ENCODE measurements at regions not wholly inside any gene's neighbourhood (a gene's known extent, or its start where the extent isn't known, plus 50 kb on each side); places are given as distances from the start of the nearest gene placed in this dataset.
"Not testable (repeated sequence)": the region's sequence is repeated elsewhere in the genome, so short reads cannot be mapped to it uniquely, and the experiment has no call there.

GRCh38 chr14:105760691-105761344 lies 234.4 kb downstream of the TMEM121 start:
- Mint-ChIP-seq H3K4me1 (ENCODE audit: low read depth) (no peaks in the 10 kb centered on the region), H3K4me3 (no peak overlapping the region), H3K27ac (no peak overlapping the region), H3K9me3 (peaks cover 3% of the 10 kb centered on the region), H3K27me3 (peaks cover 6% of the 10 kb centered on the region), H3K36me3 (ENCODE audit: low read depth) (no peaks in the 10 kb centered on the region)
- no peak for ATAC-seq (ENCODE audit: poor library complexity)
- Histone ChIP-seq H3K9me3 (ENCODE audit: control insufficient read depth in 1 of 2, insufficient read depth in 1 of 2, low read length in 2 of 2) (no peaks in the 10 kb centered on the region), H3K27ac (ENCODE audit: low read depth in 1 of 2, low read length in 2 of 2) (no peak overlapping the region), H3K27me3 (ENCODE audit: control insufficient read depth in 1 of 2, insufficient read depth in 2 of 2, low read length in 2 of 2) (peaks cover 0 to 2% of the 10 kb centered on the region in 2 experiments), H3K4me1 (ENCODE audit: insufficient read depth, low read length) (no peaks in the 10 kb centered on the region), H3K36me3 (ENCODE audit: insufficient read depth, low read length) (no peaks in the 10 kb centered on the region), H3K4me3 (ENCODE audit: low read length) (no peak overlapping the region)
- DNase-seq, result no peak
- POLR2A ChIA-PET, result no interaction called here
- no peak for TF ChIP-seq CTCF (IDR thresholded peaks at IDR 0.05)
- CTCF ChIA-PET, result no interaction called here
- intact Hi-C loops (cut with DNase I, micrococcal nuclease), result loop anchor here in 1 of 2 experiments (2.0 kb wide), 1 partner anchor 144 kb away; no protein-coding TSS in a partner anchor

- H3K9me3 ChIP-seq (ENCODE audit: control insufficient read depth in 1 of 2, insufficient read depth in 1 of 2, low read length in 2 of 2); H3K27me3 ChIP-seq (ENCODE audit: control insufficient read depth in 1 of 2, insufficient read depth in 2 of 2, low read length in 2 of 2); H3K4me3 Mint-ChIP-seq; H3K27ac ChIP-seq (ENCODE audit: low read depth in 1 of 2, low read length in 2 of 2); H3K27me3 Mint-ChIP-seq; ATAC-seq (ENCODE audit: poor library complexity); H3K4me3 ChIP-seq (ENCODE audit: low read length); POLR2A ChIA-PET; CTCF ChIA-PET; H3K36me3 Mint-ChIP-seq (ENCODE audit: low read depth); H3K4me1 Mint-ChIP-seq (ENCODE audit: low read depth); DNase-seq; H3K9me3 Mint-ChIP-seq; H3K27ac Mint-ChIP-seq; H3K36me3 ChIP-seq (ENCODE audit: insufficient read depth, low read length); H3K4me1 ChIP-seq (ENCODE audit: insufficient read depth, low read length): not testable (repeated sequence)
- intact Hi-C loops (cut with DNase I, micrococcal nuclease), result loop anchor here in 1 of 2 experiments (2.0 kb wide), 1 partner anchor 145 kb away; no protein-coding TSS in a partner anchor
Measured at GRCh38 chr14:105761345-105761740, 235.0 kb downstream of the TMEM121 start.

GRCh38 chr14:105761842-105762241 lies 235.5 kb downstream of the TMEM121 start:
- TF ChIP-seq CTCF (IDR thresholded peaks at IDR 0.05), result no peak
- H3K27ac Mint-ChIP-seq, result no peak overlapping the region
- no peaks in the 10 kb centered on the region for H3K4me1 ChIP-seq (ENCODE audit: insufficient read depth, low read length)
- H3K4me1 Mint-ChIP-seq (ENCODE audit: low read depth), result no peaks in the 10 kb centered on the region
- ChIA-PET CTCF (no interaction called here), POLR2A (no interaction called here)
- no peak for ATAC-seq (ENCODE audit: poor library complexity)
- H3K4me3 ChIP-seq (ENCODE audit: low read length), result no peak overlapping the region
- H3K27ac ChIP-seq (ENCODE audit: low read depth in 1 of 2, low read length in 2 of 2), result no peak overlapping the region
- DNase-seq, result peak in 1 of 14 experiments; percentile 24
- no peaks in the 10 kb centered on the region for H3K36me3 Mint-ChIP-seq (ENCODE audit: low read depth)
- H3K9me3 Mint-ChIP-seq, result peaks cover 3% of the 10 kb centered on the region
- intact Hi-C loops (cut with DNase I, micrococcal nuclease), result loop anchor here in 1 of 2 experiments (2.0 kb wide), 1 partner anchor 145 kb away; no protein-coding TSS in a partner anchor
- peaks cover 0 to 2% of the 10 kb centered on the region in 2 experiments for H3K27me3 ChIP-seq (ENCODE audit: control insufficient read depth in 1 of 2, insufficient read depth in 2 of 2, low read length in 2 of 2)
- peaks cover 6% of the 10 kb centered on the region for H3K27me3 Mint-ChIP-seq
- no peak overlapping the region for H3K4me3 Mint-ChIP-seq
- no peaks in the 10 kb centered on the region for H3K9me3 ChIP-seq (ENCODE audit: control insufficient read depth in 1 of 2, insufficient read depth in 1 of 2, low read length in 2 of 2)
- no peaks in the 10 kb centered on the region for H3K36me3 ChIP-seq (ENCODE audit: insufficient read depth, low read length)

GRCh38 chr14:105762262-105762661 lies 235.9 kb downstream of the TMEM121 start:
- H3K36me3 ChIP-seq (ENCODE audit: insufficient read depth, low read length); DNase-seq; intact Hi-C loops (cut with DNase I, micrococcal nuclease); H3K4me1 ChIP-seq (ENCODE audit: insufficient read depth, low read length); H3K4me1 Mint-ChIP-seq (ENCODE audit: low read depth); CTCF ChIA-PET; H3K9me3 Mint-ChIP-seq; POLR2A ChIA-PET; H3K27ac Mint-ChIP-seq; H3K4me3 ChIP-seq (ENCODE audit: low read length); H3K4me3 Mint-ChIP-seq; H3K27ac ChIP-seq (ENCODE audit: low read depth in 1 of 2, low read length in 2 of 2); H3K27me3 Mint-ChIP-seq; ATAC-seq (ENCODE audit: poor library complexity); H3K36me3 Mint-ChIP-seq (ENCODE audit: low read depth); H3K27me3 ChIP-seq (ENCODE audit: control insufficient read depth in 1 of 2, insufficient read depth in 2 of 2, low read length in 2 of 2); H3K9me3 ChIP-seq (ENCODE audit: control insufficient read depth in 1 of 2, insufficient read depth in 1 of 2, low read length in 2 of 2): not testable (repeated sequence)

- H3K4me1 ChIP-seq (ENCODE audit: insufficient read depth, low read length); H3K27ac Mint-ChIP-seq; H3K9me3 ChIP-seq (ENCODE audit: control insufficient read depth in 1 of 2, insufficient read depth in 1 of 2, low read length in 2 of 2); H3K4me3 ChIP-seq (ENCODE audit: low read length); H3K27me3 Mint-ChIP-seq; ATAC-seq (ENCODE audit: poor library complexity); H3K36me3 Mint-ChIP-seq (ENCODE audit: low read depth); H3K36me3 ChIP-seq (ENCODE audit: insufficient read depth, low read length); POLR2A ChIA-PET; H3K27ac ChIP-seq (ENCODE audit: low read depth in 1 of 2, low read length in 2 of 2); H3K27me3 ChIP-seq (ENCODE audit: control insufficient read depth in 1 of 2, insufficient read depth in 2 of 2, low read length in 2 of 2); intact Hi-C loops (cut with DNase I, micrococcal nuclease); H3K4me3 Mint-ChIP-seq; DNase-seq; CTCF ChIA-PET; H3K9me3 Mint-ChIP-seq; H3K4me1 Mint-ChIP-seq (ENCODE audit: low read depth): not testable (repeated sequence)
Measured at GRCh38 chr14:105764254-105764901, 238.0 kb downstream of the TMEM121 start.

Measured in CD4-positive, alpha-beta T cell (primary cell).